Neuronal stem cell (in vitro differentiated cells): ENCODE measurements at regions not wholly inside any gene's neighbourhood (a gene's known extent, or its start where the extent isn't known, plus 50 kb on each side); places are given as distances from the start of the nearest gene placed in this dataset.

Experiments
- DNase-seq: peaks from one replicate; pipeline ENCODE4 v3.0.0-alpha.2; 2013; ENCODE audit warnings: low spot score
- H2AFZ ChIP-seq: one replicate; pipeline ENCODE4 v1.6.1; 2013; ENCODE audit warnings: mild to moderate bottlenecking, low read length, inconsistent platforms
- H2AK5ac ChIP-seq: 2 replicates; pipeline ENCODE4 v1.6.1; 2013; ENCODE audit warnings: low read depth, mild to moderate bottlenecking, inconsistent platforms, low read length, moderate library complexity, mixed read lengths
- H2BK120ac ChIP-seq: 2 replicates; pipeline ENCODE4 v1.6.1; 2013; ENCODE audit warnings: low read depth, mild to moderate bottlenecking, inconsistent platforms, low read length, moderate library complexity, mixed read lengths
- H2BK12ac ChIP-seq: one replicate; pipeline ENCODE4 v1.6.1; 2013; ENCODE audit warnings: low read length, inconsistent platforms
- H2BK15ac ChIP-seq: 2 replicates; pipeline ENCODE4 v1.6.1; 2013; ENCODE audit warnings: mild to moderate bottlenecking, low read length, inconsistent platforms, mixed read lengths
- H2BK5ac ChIP-seq: one replicate; pipeline ENCODE4 v1.6.1; 2013; ENCODE audit warnings: inconsistent platforms, mild to moderate bottlenecking, low read length, moderate library complexity
- H3K14ac ChIP-seq: one replicate; pipeline ENCODE4 v1.6.1; 2013; ENCODE audit warnings: low read length, inconsistent platforms
- H3K18ac ChIP-seq: 2 replicates; pipeline ENCODE4 v1.6.1; 2013; ENCODE audit warnings: low read length, inconsistent platforms
- H3K23ac ChIP-seq: 2 replicates; pipeline ENCODE4 v1.6.1; 2013; ENCODE audit warnings: low read depth, mild to moderate bottlenecking, mixed read lengths, low read length, inconsistent platforms; ENCODE audit not compliant: poor library complexity
- H3K27ac ChIP-seq: replicated peaks from 3 replicates; pipeline ENCODE4 v1.5.1; 2013; ENCODE audit warnings: low read length, inconsistent platforms
- H3K27me3 ChIP-seq, 3 experiments: 2 replicates each; pipeline ENCODE4 v1.6.1; 2013; ENCODE audit warnings: low read length in 3 of 3, mild to moderate bottlenecking in 2 of 3, inconsistent platforms in 1 of 3, low read depth in 1 of 3, mixed read lengths in 1 of 3, moderate library complexity in 1 of 3; ENCODE audit not compliant: control insufficient read depth in 3 of 3, insufficient read depth in 3 of 3
- H3K36me3 ChIP-seq, 2 donors: replicated peaks in 1 of 2; 2 replicates each; pipeline ENCODE4 v1.6.1; 2013; ENCODE audit warnings: low read length in 2 of 2; ENCODE audit not compliant: control insufficient read depth in 2 of 2, insufficient read depth in 2 of 2
- H3K4ac ChIP-seq: 2 replicates; pipeline ENCODE4 v1.6.1; 2013; ENCODE audit warnings: inconsistent platforms, mild to moderate bottlenecking, low read length, moderate library complexity
- H3K4me1 ChIP-seq, 2 donors: 1 replicate in 1 of 2; 2 replicates in 1 of 2; pipeline ENCODE4 v1.6.1; 2013; ENCODE audit warnings: low read length in 2 of 2, low read depth in 1 of 2; ENCODE audit not compliant: control insufficient read depth in 2 of 2, insufficient read depth in 1 of 2
- H3K4me2 ChIP-seq: one replicate; pipeline ENCODE4 v1.6.1; 2013; ENCODE audit warnings: mild to moderate bottlenecking, low read length, inconsistent platforms; ENCODE audit not compliant: insufficient read depth, poor library complexity, severe bottlenecking
- H3K4me3 ChIP-seq, 2 donors: 2 replicates each; pipeline ENCODE4 v1.5.1; 2013; ENCODE audit warnings: low read length in 2 of 2, mild to moderate bottlenecking in 2 of 2, inconsistent platforms in 1 of 2, moderate library complexity in 1 of 2
- H3K79me1 ChIP-seq: one replicate; pipeline ENCODE4 v1.6.1; 2013; ENCODE audit warnings: low read depth, mild to moderate bottlenecking, inconsistent platforms, low read length, moderate library complexity
- H3K9ac ChIP-seq: one replicate; pipeline ENCODE4 v1.6.1; 2013; ENCODE audit warnings: mild to moderate bottlenecking, low read depth, low read length, inconsistent platforms; ENCODE audit not compliant: poor library complexity
- H3K9me3 ChIP-seq, 2 donors: replicated peaks in 1 of 2; 2 replicates each; pipeline versions ENCODE3 to v1.6.1; 2013; ENCODE audit warnings: low read length in 2 of 2, mild to moderate bottlenecking in 2 of 2, inconsistent platforms in 1 of 2, low read depth in 1 of 2, mixed read lengths in 1 of 2, moderate library complexity in 1 of 2; ENCODE audit not compliant: control insufficient read depth in 2 of 2, insufficient read depth in 1 of 2
- H4K8ac ChIP-seq: one replicate; pipeline ENCODE4 v1.6.1; 2013; ENCODE audit warnings: low read depth, mild to moderate bottlenecking, inconsistent platforms, low read length, moderate library complexity
- H4K91ac ChIP-seq: one replicate; pipeline ENCODE4 v1.6.1; 2013; ENCODE audit warnings: low read length, low read depth, mild to moderate bottlenecking, inconsistent platforms; ENCODE audit not compliant: poor library complexity
- WGBS, 2 donors: extraction: QIAGEN DNeasy Blood & Tissue Kit; methylation state at CpG; one replicate each; pipeline ENCODE4 v1.1.7; 2013; ENCODE audit warnings: missing lambda C conversion rate in 2 of 2, mixed read lengths in 1 of 2; ENCODE audit not compliant: insufficient read length in 2 of 2, insufficient replicate concordance in 1 of 2; ENCODE audit errors: extremely low coverage in 2 of 2; 5-methylcytosine and 5-hydroxymethylcytosine counted together

DNA sequence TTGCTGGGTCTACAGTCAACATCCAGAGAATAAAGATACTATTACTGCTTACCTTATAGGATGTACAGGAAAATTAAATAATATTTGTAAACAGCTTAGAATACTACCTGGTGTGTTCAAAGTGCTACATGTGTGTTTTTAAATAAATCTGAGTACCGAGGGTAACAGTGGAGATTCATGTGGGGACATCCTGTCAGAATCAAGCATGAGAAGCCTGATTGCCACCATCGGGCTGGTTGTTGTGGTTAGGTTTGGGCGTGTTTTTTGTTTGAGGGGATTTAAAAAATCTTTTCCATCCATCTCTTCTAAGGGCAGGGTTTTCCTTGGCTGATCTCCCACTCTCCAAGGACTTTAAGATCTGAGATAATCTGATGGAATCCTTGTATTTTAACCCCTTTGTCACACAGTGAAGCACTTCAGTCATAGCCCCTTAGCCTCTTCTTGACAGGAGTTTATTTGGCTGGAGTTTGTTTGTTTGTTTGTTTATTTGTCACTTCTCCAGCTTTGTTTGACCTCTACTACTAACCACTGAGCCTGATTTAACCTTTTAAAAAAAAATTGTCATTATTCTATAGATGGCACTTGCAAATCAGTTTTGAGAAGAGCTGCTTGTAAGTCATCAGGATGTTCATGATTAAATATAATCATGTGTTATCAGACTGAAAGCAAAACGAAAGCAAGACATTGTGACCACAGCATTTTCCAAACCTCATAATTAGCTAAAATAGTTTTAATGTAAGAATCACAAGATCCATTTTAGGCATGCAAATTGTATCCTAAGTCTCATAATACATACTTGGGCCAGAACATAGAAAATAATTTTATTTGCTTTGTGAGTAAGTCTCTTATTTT is 72.8 kb upstream of the RARB start:
- Histone ChIP-seq H3K9me3 (peaks cover 0 to 2% of the 10 kb centered on the region in 2 donors), H3K4ac (no peak overlapping the region), H4K8ac (no peak overlapping the region), H2BK12ac (no peak overlapping the region), H3K4me1 (peaks cover 4 to 11% of the 10 kb centered on the region in 2 donors), H3K36me3 (no peaks in the 10 kb centered on the region), H4K91ac (no peak overlapping the region), H3K27me3 (no peaks in the 10 kb centered on the region), H2AK5ac (no peak overlapping the region), H2AFZ (no peak overlapping the region), H3K14ac (no peak overlapping the region), H2BK120ac (no peak overlapping the region), H2BK15ac (no peak overlapping the region), H3K4me3 (no peak overlapping the region), H3K27ac (no peak overlapping the region), H3K18ac (no peak overlapping the region), H3K9ac (no peak overlapping the region), H3K23ac (no peak overlapping the region), H2BK5ac (no peak overlapping the region), H3K4me2 (no peak overlapping the region), H3K79me1 (no peaks in the 10 kb centered on the region)
- WGBS, 2 donors: no CpG with 5 or more reads among the region's 4 CpGs
- DNase-seq: no peak

DNA sequence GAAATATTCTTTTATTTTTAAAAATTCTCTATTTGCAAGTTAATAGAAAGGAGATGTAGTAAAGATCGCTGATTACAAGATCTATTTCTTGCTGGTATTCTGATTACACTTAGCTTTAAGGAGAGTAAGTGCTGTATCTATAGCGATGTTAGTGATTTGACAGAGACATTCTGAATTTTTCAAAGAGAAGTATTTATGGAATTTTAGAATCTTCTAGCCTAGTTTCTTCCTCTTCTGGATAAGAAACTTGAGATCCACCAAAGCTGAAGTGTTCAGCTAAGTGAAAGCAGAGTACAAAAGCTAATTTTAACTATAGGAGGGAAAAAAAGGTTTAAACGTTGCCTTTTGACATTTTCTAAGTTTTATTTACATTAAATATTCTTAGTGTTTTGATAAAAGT is 72.1 kb upstream of the RARB start:
- Histone ChIP-seq H2BK120ac (no peak overlapping the region), H4K91ac (no peak overlapping the region), H3K36me3 (no peaks in the 10 kb centered on the region), H3K9me3 (peaks cover 0 to 2% of the 10 kb centered on the region in 2 donors), H3K4me1 (peaks cover 0 to 7% of the 10 kb centered on the region in 2 donors), H2AK5ac (no peak overlapping the region), H3K14ac (no peak overlapping the region), H3K27me3 (no peaks in the 10 kb centered on the region), H2BK12ac (no peak overlapping the region), H3K18ac (no peak overlapping the region), H2BK15ac (no peak overlapping the region), H3K27ac (no peak overlapping the region), H3K4me2 (no peak overlapping the region), H3K79me1 (no peaks in the 10 kb centered on the region), H2BK5ac (no peak overlapping the region), H4K8ac (no peak overlapping the region), H3K4me3 (no peak overlapping the region), H3K4ac (no peak overlapping the region), H3K23ac (no peak overlapping the region), H3K9ac (no peak overlapping the region), H2AFZ (no peak overlapping the region)
- no CpG with 5 or more reads among the region's 3 CpGs for WGBS, 2 donors
- DNase-seq: no peak

DNA sequence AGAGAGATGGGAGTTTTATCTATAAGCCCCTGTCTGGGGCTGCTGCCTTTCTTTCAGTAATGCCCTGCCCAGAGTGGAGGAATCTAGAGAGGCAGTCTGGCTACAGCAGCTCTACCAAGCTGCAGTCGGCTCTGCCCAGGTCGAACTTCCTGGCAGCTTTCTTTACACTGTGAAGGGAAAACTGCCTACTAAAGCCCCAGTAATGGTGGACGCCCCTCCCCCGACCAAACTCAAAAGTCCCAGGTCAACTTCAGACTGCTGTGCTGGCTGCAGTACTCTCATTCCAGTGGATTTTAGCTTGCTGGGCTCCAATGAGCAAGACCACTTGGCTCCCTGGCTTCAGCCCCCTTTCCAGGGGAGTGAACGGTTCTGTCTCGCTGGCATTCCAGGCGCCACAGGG is 65.9 kb upstream of the RARB start:
- Histone ChIP-seq H3K4me3 (no peak overlapping the region), H4K8ac (no peak overlapping the region), H3K27ac (no peak overlapping the region), H3K4me2 (no peak overlapping the region), H2BK15ac (no peak overlapping the region), H2BK5ac (no peak overlapping the region), H3K14ac (no peak overlapping the region), H2BK120ac (no peak overlapping the region), H4K91ac (no peak overlapping the region), H2AK5ac (no peak overlapping the region), H3K4ac (no peak overlapping the region), H2AFZ (peak overlapping the region; percentile 66), H3K23ac (no peak overlapping the region), H3K79me1 (no peaks in the 10 kb centered on the region), H3K4me1 (no peaks in the 10 kb centered on the region), H3K36me3 (no peaks in the 10 kb centered on the region), H3K27me3 (no peaks in the 10 kb centered on the region), H3K18ac (peak overlapping the region; percentile 83), H2BK12ac (no peak overlapping the region), H3K9ac (no peak overlapping the region), H3K9me3 (peaks cover 0 to 2% of the 10 kb centered on the region in 2 donors)
- DNase-seq: no peak
- WGBS, 2 donors: no CpG with 5 or more reads among the region's 7 CpGs

DNA sequence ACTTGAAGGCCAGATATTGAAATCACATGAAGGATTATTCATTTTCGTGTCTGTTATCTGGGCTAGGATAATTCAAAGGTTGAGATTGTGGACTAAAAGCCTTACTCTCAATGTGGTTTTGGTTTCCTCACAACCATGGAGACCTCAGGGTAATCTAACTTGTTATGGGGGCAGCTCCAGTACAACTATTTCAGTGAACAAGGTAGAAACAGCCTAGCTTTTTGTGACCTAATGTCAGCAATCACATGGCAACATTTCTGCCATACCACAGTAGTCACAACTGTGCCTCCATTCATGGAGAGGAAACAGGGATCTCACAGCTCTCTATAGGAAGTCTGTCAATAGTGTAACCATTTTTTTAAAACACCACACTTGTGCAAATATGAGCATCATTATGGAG is 62.4 kb upstream of the RARB start:
- Histone ChIP-seq H3K36me3 (no peaks in the 10 kb centered on the region), H3K4ac (no peak overlapping the region), H2BK120ac (no peak overlapping the region), H3K9me3 (no peaks in the 10 kb centered on the region), H3K4me1 (no peaks in the 10 kb centered on the region), H2BK12ac (no peak overlapping the region), H3K18ac (no peak overlapping the region), H3K79me1 (no peaks in the 10 kb centered on the region), H3K9ac (no peak overlapping the region), H3K14ac (no peak overlapping the region), H2AFZ (no peak overlapping the region), H4K8ac (no peak overlapping the region), H3K4me3 (no peak overlapping the region), H2BK5ac (no peak overlapping the region), H3K23ac (no peak overlapping the region), H2AK5ac (no peak overlapping the region), H3K4me2 (no peak overlapping the region), H3K27me3 (no peaks in the 10 kb centered on the region), H4K91ac (no peak overlapping the region), H3K27ac (no peak overlapping the region), H2BK15ac (no peak overlapping the region)
- no CpG with 5 or more reads among the region's 1 CpG for WGBS, 2 donors
- DNase-seq: no peak
